Gastroesophageal sphincter (tissue), 3 donors: ENCODE measurements at regions not wholly inside any gene's neighbourhood (a gene's known extent, or its start where the extent isn't known, plus 50 kb on each side); places are given as distances from the start of the nearest gene placed in this dataset.

ENCODE experiments used
- POLR2A ChIP-seq, 2 donors: fragments of 450-650 bp; IDR thresholded peaks; one replicate each; pipeline ENCODE4 v1.6.1; 2017; ENCODE audit warnings: antibody characterized with exemption in 2 of 2, mild to moderate bottlenecking in 2 of 2, moderate library complexity in 1 of 2
- TF ChIP-seq, protein P1 (sequence below), 4 experiments: fragments of 200-600 bp in 2 of 4; fragments of 450-650 bp in 2 of 4; sonication (generic) in 1 of 4; IDR thresholded peaks; one replicate each; pipeline ENCODE4 v1.5.1; 2017 to 2019; ENCODE audit warnings: antibody characterized with exemption in 4 of 4, mild to moderate bottlenecking in 2 of 4, moderate library complexity in 2 of 4

DNA sequence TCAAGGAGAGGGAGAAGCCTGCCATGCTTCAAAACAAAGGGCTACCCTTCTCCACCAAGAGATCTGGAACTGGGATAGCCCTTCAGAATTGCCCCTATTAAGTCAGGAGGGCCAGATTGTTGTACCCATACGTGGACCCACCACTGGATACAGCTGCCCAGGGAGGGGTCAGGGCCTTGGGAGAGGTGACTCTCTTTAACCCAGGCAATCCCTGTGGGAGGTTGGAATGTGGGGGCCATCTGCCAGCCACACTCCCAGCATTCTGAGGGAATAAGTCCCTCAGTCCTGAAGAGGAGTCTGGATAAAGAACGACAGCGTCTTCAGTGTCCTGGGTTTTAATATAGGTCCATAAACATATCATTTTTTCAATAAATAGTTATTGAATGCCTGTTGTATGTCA, 588.2 kb upstream of the TENM4 start:
- TF ChIP-seq, protein P1, sequence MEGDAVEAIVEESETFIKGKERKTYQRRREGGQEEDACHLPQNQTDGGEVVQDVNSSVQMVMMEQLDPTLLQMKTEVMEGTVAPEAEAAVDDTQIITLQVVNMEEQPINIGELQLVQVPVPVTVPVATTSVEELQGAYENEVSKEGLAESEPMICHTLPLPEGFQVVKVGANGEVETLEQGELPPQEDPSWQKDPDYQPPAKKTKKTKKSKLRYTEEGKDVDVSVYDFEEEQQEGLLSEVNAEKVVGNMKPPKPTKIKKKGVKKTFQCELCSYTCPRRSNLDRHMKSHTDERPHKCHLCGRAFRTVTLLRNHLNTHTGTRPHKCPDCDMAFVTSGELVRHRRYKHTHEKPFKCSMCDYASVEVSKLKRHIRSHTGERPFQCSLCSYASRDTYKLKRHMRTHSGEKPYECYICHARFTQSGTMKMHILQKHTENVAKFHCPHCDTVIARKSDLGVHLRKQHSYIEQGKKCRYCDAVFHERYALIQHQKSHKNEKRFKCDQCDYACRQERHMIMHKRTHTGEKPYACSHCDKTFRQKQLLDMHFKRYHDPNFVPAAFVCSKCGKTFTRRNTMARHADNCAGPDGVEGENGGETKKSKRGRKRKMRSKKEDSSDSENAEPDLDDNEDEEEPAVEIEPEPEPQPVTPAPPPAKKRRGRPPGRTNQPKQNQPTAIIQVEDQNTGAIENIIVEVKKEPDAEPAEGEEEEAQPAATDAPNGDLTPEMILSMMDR (IDR thresholded peaks at IDR 0.05), result no peak
- no peak for TF ChIP-seq POLR2A (IDR thresholded peaks at IDR 0.05)
